Hepatocyte (in vitro differentiated cells): ENCODE measurements at regions not wholly inside any gene's neighbourhood (a gene's known extent, or its start where the extent isn't known, plus 50 kb on each side); places are given as distances from the start of the nearest gene placed in this dataset.
"Not testable (repeated sequence)": the region's sequence is repeated elsewhere in the genome, so short reads cannot be mapped to it uniquely, and the experiment has no call there.

ENCODE experiments used
- DNase-seq: peaks from one replicate; pipeline ENCODE4 v3.0.0-alpha.2; 2016; ENCODE audit warnings: low spot score
- H2AFZ ChIP-seq: fragments of 200-600 bp; sonication (generic); 2 replicates; pipeline ENCODE4 v1.6.0; 2016; ENCODE audit warnings: antibody characterized with exemption, mild to moderate bottlenecking
- H3K27ac ChIP-seq: fragments of 200-600 bp; sonication (generic); 2 replicates; pipeline ENCODE4 v1.5.1; 2016; ENCODE audit warnings: mild to moderate bottlenecking
- H3K27me3 ChIP-seq: fragments of 200-600 bp; sonication (generic); 2 replicates; pipeline ENCODE4 v1.6.1; 2016
- H3K36me3 ChIP-seq: fragments of 200-600 bp; sonication (generic); replicated peaks from 2 replicates; pipeline ENCODE4 v1.5.1; 2016; ENCODE audit warnings: low read depth; ENCODE audit not compliant: insufficient read depth
- H3K4me1 ChIP-seq: fragments of 200-600 bp; sonication (generic); 2 replicates; pipeline ENCODE4 v1.5.1; 2016; ENCODE audit warnings: mild to moderate bottlenecking, moderate library complexity; ENCODE audit not compliant: insufficient read depth
- H3K4me2 ChIP-seq: fragments of 200-600 bp; sonication (generic); 2 replicates; pipeline ENCODE4 v1.6.0; 2016
- H3K4me3 ChIP-seq: fragments of 200-600 bp; sonication (generic); 2 replicates; pipeline ENCODE4 v1.5.1; 2016; ENCODE audit warnings: mild to moderate bottlenecking
- H3K79me2 ChIP-seq: fragments of 200-600 bp; sonication (generic); 2 replicates; pipeline ENCODE4 v1.6.0; 2017; ENCODE audit warnings: mild to moderate bottlenecking
- H3K9me2 ChIP-seq: fragments of 200-600 bp; sonication (generic); replicated peaks from 2 replicates; pipeline ENCODE4 v1.6.0; 2017; ENCODE audit warnings: mild to moderate bottlenecking; ENCODE audit not compliant: insufficient read depth
- H3K9me3 ChIP-seq: fragments of 200-600 bp; sonication (generic); 2 replicates; pipeline ENCODE4 v1.5.1; 2016; ENCODE audit warnings: low read depth, mild to moderate bottlenecking
- H4K20me1 ChIP-seq: fragments of 200-600 bp; sonication (generic); 2 replicates; pipeline ENCODE4 v1.6.0; 2016; ENCODE audit warnings: mild to moderate bottlenecking; ENCODE audit not compliant: insufficient read depth, poor library complexity, severe bottlenecking
- EZH2 ChIP-seq: fragments of 200-600 bp; sonication (generic); IDR thresholded peaks from 2 replicates; pipeline ENCODE4 v1.6.1; 2016; ENCODE audit warnings: antibody characterized with exemption, mild to moderate bottlenecking, borderline replicate concordance
- EZH2phosphoT487 ChIP-seq: fragments of 200-600 bp; sonication (generic); IDR thresholded peaks from one replicate; pipeline ENCODE4 v1.6.1; 2018; ENCODE audit warnings: antibody characterized with exemption, mild to moderate bottlenecking, low read depth, moderate library complexity; ENCODE audit not compliant: unreplicated experiment, severe bottlenecking
- WGBS: methylation state at CpG from one replicate; pipeline ENCODE4 v1.1.6; 2016; ENCODE audit warnings: low lambda C conversion rate; ENCODE audit errors: missing lambda C conversion rate; 5-methylcytosine and 5-hydroxymethylcytosine counted together
- TF ChIP-seq, protein P1 (sequence below): fragments of 200-600 bp; sonication (generic); IDR thresholded peaks from 2 replicates; pipeline ENCODE4 v1.5.1; 2016; ENCODE audit warnings: antibody characterized with exemption, mild to moderate bottlenecking; ENCODE audit not compliant: poor library complexity

DNA sequence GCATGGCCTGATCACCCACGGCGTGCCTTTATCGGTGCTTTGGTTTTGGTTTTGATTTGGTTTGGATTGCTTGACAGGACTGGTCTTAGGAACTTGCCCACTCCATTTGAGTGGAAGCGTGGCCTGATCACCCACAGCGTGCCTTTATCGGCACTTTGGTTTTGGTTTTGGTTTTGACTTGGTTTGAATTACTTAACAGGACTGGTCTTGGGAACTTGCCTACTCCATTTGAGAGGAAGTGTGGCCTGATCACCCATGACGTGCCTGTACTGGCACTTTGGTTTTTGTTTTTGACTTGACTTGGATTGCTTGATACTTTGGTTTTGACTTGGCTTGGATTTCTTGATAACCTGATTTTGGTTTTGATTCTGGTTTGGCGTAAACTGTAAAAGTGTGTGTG is 115.5 kb upstream of the PGR start:
- not testable (repeated sequence) for H3K4me1 ChIP-seq, H4K20me1 ChIP-seq, H3K79me2 ChIP-seq, H3K36me3 ChIP-seq, H3K4me3 ChIP-seq, DNase-seq, H3K9me2 ChIP-seq, H2AFZ ChIP-seq, H3K27ac ChIP-seq, H3K27me3 ChIP-seq, H3K4me2 ChIP-seq, H3K9me3 ChIP-seq
- WGBS = 92% methylated on average over 8 of the region's 8 CpGs

DNA sequence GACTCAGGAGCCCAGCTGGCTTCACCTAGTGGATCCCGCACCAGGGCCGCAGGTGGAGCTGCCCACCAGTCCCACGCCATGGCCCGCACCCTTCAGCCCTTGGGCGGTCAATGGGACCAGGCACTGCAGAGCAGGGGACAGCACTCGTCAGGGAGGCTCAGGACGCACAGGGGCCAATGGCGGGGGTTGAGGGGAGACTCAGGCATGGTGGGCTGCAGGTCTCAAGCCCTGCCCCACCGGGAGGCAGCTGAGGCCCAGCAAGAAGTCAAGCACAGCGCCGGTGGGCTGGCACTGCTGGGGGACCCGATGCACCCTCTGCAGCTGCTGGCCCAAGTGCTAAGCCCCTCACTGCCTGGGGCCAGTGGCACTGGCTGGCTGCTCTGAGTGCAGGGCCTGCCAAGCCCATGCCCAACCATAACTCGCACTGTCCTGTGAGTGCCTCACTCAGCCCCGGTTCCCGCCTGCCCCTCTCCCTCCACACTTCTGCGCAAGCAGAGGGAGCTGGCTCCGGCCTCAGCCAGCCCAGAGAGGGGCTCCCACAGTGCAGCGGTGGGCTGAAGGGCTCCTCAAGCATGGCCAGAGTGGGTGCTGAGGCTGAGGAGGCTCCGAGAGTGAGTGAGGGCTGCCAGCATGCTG is 111.7 kb upstream of the PGR start:
- Histone ChIP-seq H3K4me1 (no peaks in the 10 kb centered on the region), H3K4me2 (no peak overlapping the region), H3K27me3 (no peaks in the 10 kb centered on the region), H3K9me3 (no peaks in the 10 kb centered on the region), H3K4me3 (no peak overlapping the region), H3K27ac (no peak overlapping the region), H2AFZ (no peak overlapping the region), H3K79me2 (no peaks in the 10 kb centered on the region), H3K9me2 (no peaks in the 10 kb centered on the region), H4K20me1 (no peaks in the 10 kb centered on the region), H3K36me3 (no peaks in the 10 kb centered on the region)
- DNase-seq = no peak
- 94% methylated on average over 17 of the region's 19 CpGs for whole genome bisulfite sequencing
- TF ChIP-seq, protein P1, sequence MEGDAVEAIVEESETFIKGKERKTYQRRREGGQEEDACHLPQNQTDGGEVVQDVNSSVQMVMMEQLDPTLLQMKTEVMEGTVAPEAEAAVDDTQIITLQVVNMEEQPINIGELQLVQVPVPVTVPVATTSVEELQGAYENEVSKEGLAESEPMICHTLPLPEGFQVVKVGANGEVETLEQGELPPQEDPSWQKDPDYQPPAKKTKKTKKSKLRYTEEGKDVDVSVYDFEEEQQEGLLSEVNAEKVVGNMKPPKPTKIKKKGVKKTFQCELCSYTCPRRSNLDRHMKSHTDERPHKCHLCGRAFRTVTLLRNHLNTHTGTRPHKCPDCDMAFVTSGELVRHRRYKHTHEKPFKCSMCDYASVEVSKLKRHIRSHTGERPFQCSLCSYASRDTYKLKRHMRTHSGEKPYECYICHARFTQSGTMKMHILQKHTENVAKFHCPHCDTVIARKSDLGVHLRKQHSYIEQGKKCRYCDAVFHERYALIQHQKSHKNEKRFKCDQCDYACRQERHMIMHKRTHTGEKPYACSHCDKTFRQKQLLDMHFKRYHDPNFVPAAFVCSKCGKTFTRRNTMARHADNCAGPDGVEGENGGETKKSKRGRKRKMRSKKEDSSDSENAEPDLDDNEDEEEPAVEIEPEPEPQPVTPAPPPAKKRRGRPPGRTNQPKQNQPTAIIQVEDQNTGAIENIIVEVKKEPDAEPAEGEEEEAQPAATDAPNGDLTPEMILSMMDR = no peak
- no peak for TF ChIP-seq EZH2phosphoT487
- no peak for TF ChIP-seq EZH2

DNA sequence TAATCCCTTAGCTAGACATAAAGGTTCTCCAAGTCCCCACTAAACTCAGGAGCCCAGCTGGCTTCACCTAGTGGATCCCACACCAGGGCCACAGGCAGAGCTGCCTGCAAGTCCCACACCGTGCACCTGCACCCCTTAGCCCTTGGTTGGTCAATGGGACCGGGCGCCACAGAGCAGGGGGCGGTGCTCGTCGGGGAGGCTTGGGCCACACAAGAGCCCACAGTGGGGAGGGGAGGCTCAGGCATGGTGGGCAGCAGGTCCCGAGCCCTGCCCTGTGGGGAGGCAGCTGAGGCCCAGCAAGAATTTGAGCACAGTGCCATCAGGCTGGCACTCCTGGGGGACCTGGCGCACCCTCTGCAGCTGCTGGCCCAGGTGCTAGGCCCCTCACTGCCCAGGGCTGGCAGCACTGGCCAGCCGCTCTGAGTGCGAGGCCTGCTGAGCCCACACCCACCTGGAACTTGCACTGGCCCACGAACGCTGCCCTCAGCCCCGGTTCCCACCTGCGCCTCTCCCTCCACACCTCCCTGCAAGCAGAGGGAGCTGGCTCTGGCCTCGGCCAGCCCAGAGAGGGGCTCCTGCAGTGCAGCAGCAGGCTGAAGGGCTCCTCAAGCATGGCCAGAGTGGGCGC is 101.7 kb upstream of the PGR start:
- not testable (repeated sequence) for H3K27me3 ChIP-seq, H3K9me2 ChIP-seq, H4K20me1 ChIP-seq, DNase-seq, H3K4me2 ChIP-seq, H3K79me2 ChIP-seq, H3K4me1 ChIP-seq, H3K36me3 ChIP-seq, H3K9me3 ChIP-seq, H3K4me3 ChIP-seq, H2AFZ ChIP-seq, H3K27ac ChIP-seq
- 96% methylated on average over 15 of the region's 16 CpGs for WGBS

DNA sequence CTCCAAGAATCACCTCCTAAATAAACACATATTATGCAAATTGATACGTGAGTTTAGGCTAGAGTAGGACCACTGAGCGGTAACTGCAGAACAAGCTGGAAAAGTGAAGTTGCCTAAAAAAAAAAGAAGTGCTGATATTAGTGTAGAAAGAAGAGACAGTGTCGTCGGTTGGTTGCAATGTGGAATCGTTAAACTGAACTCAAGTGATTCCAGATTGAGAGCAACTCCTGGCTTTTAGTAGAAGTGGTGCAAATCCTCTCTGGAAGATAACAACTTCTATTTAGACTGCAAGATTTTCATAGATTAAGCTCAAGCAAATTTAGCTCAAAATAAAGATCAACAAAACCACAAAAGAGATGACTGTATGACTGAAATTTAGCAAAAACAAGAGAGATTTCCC is 97.0 kb upstream of the PGR start:
- no peak for DNase-seq
- H3K9me2 ChIP-seq = no peaks in the 10 kb centered on the region
- H4K20me1 ChIP-seq = no peaks in the 10 kb centered on the region
- WGBS = 60% methylated on average over 5 of the region's 5 CpGs
- no peaks in the 10 kb centered on the region for H3K27me3 ChIP-seq
- H3K4me2 ChIP-seq = no peak overlapping the region
- no peaks in the 10 kb centered on the region for H3K79me2 ChIP-seq
- no peaks in the 10 kb centered on the region for H3K36me3 ChIP-seq
- H3K9me3 ChIP-seq = no peaks in the 10 kb centered on the region
- no peak overlapping the region for H2AFZ ChIP-seq
- H3K4me3 ChIP-seq = no peak overlapping the region
- H3K27ac ChIP-seq = no peak overlapping the region
- no peak for TF ChIP-seq EZH2phosphoT487
- TF ChIP-seq, protein P1 = no peak
- no peak for TF ChIP-seq EZH2
- H3K4me1 ChIP-seq = no peaks in the 10 kb centered on the region
